ENCODE measurements at regions not wholly inside any gene's neighbourhood (a gene's known extent, or its start where the extent isn't known, plus 50 kb on each side); places are given as distances from the start of the nearest gene placed in this dataset.

- Histone ChIP-seq H2BK5ac (ENCODE audit: low read length) (no peak overlapping the region), H2BK120ac (ENCODE audit: low read depth, low read length) (no peak overlapping the region), H3K4ac (ENCODE audit: low read depth, low read length) (no peak overlapping the region), H3K4me3 (ENCODE audit: low read length) (no peak overlapping the region), H3K36me3 (ENCODE audit: control insufficient read depth, insufficient read depth, low read length) (no peaks in the 10 kb centered on the region), H3K4me1 (ENCODE audit: control insufficient read depth, low read depth, low read length) (no peaks in the 10 kb centered on the region), H4K5ac (ENCODE audit: low read length) (no peak overlapping the region), H3K4me2 (ENCODE audit: low read length) (no peak overlapping the region), H4K8ac (ENCODE audit: low read depth, low read length) (no peak overlapping the region), H3K27ac (ENCODE audit: low read depth, low read length) (no peak overlapping the region), H3K79me2 (ENCODE audit: control insufficient read depth, insufficient read depth, low read length) (no peaks in the 10 kb centered on the region), H3K27me3 (ENCODE audit: insufficient read depth, low read length, poor library complexity) (no peaks in the 10 kb centered on the region), H2AK5ac (ENCODE audit: low read length) (no peak overlapping the region), H3K18ac (ENCODE audit: low read length) (no peak overlapping the region), H2BK15ac (replicated peaks; ENCODE audit: low read depth) (no peak overlapping the region), H3K9ac (ENCODE audit: low read length) (no peak overlapping the region), H3K23ac (ENCODE audit: low read length) (no peak overlapping the region), H3K79me1 (ENCODE audit: low read length) (no peaks in the 10 kb centered on the region), H3K56ac (ENCODE audit: low read length) (no peak overlapping the region)
- DNase-seq: peak; percentile 2
- WGBS (ENCODE audit: extremely low coverage, insufficient coverage, low lambda C conversion rate): no CpG with 5 or more reads among the region's 3 CpGs
These were observed 497.8 kb upstream of the NR2F2 start for GRCh38 chr15:95832668-95833067.

DNA sequence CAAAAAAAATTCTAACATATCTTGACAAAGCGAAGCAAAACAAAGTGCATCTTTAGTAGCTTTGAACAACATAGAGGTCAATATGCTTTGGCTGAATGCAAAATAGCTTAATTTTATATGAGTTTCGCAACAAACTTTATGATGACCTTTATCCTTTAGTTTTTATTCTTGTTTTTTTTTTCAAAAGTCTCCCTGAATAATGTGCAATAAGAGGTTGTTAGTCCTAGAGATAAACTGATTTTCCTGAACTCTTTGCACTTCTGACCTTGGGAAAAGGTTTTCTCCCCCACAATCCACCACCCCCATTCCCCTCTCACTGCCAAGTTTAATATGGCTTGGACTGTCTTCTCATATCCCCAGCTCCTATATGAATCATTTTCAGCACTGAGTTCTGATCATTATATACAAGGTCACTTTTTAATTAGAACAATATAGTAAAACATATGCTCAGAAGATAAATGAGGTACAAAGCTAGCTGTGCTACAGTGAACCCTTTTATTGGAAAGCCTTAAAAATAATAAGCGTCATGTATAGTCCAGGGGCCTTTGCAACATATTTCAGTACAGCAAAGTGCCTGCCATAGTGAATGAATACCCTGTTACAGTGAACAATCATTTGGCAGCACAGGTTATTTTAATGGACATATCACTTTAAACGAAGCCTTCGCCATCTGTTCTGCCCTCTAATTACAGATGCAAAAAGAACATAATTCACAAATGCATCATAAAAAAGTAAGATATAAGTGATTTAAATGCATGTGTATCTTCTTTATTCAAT lies 496.3 kb upstream of the NR2F2 start:
- Histone ChIP-seq H2BK15ac (replicated peaks; ENCODE audit: low read depth) (no peak overlapping the region), H3K4me1 (ENCODE audit: control insufficient read depth, low read depth, low read length) (no peaks in the 10 kb centered on the region), H3K79me2 (ENCODE audit: control insufficient read depth, insufficient read depth, low read length) (no peaks in the 10 kb centered on the region), H3K9ac (ENCODE audit: low read length) (no peak overlapping the region), H3K56ac (ENCODE audit: low read length) (no peak overlapping the region), H3K18ac (ENCODE audit: low read length) (no peak overlapping the region), H3K4ac (ENCODE audit: low read depth, low read length) (no peak overlapping the region), H3K79me1 (ENCODE audit: low read length) (no peaks in the 10 kb centered on the region), H2BK5ac (ENCODE audit: low read length) (no peak overlapping the region), H3K4me2 (ENCODE audit: low read length) (no peak overlapping the region), H3K23ac (ENCODE audit: low read length) (no peak overlapping the region), H2BK120ac (ENCODE audit: low read depth, low read length) (no peak overlapping the region), H4K5ac (ENCODE audit: low read length) (no peak overlapping the region), H2AK5ac (ENCODE audit: low read length) (no peak overlapping the region), H3K27me3 (ENCODE audit: insufficient read depth, low read length, poor library complexity) (no peaks in the 10 kb centered on the region), H4K8ac (ENCODE audit: low read depth, low read length) (no peak overlapping the region), H3K27ac (ENCODE audit: low read depth, low read length) (no peak overlapping the region), H3K4me3 (ENCODE audit: low read length) (no peak overlapping the region), H3K36me3 (ENCODE audit: control insufficient read depth, insufficient read depth, low read length) (no peaks in the 10 kb centered on the region)
- WGBS (ENCODE audit: extremely low coverage, insufficient coverage, low lambda C conversion rate): no CpG with 5 or more reads among the region's 5 CpGs
- DNase-seq: no peak

DNA sequence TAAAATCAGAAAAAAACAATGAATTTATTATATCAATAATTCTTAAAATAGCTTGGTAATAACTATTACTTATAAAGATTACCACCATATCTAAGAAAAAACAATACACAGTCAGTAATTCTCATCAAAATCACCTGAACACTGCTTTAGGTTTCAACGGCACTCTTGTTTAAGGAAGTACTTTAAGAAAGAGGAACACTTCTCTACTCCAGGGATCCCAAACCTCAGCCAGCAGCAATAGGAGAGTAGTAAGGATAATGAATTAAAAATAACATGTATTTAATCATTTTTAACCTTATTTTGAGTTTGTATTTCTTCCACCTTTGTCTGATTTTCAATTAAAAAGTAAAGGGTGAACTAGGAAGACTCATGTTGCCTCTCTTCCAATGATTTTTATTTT lies 494.0 kb upstream of the NR2F2 start:
- Histone ChIP-seq H3K9ac (ENCODE audit: low read length) (no peak overlapping the region), H3K79me2 (ENCODE audit: control insufficient read depth, insufficient read depth, low read length) (no peaks in the 10 kb centered on the region), H3K56ac (ENCODE audit: low read length) (no peak overlapping the region), H3K23ac (ENCODE audit: low read length) (no peak overlapping the region), H3K18ac (ENCODE audit: low read length) (no peak overlapping the region), H2BK15ac (replicated peaks; ENCODE audit: low read depth) (no peak overlapping the region), H2BK120ac (ENCODE audit: low read depth, low read length) (no peak overlapping the region), H3K79me1 (ENCODE audit: low read length) (no peaks in the 10 kb centered on the region), H3K27me3 (ENCODE audit: insufficient read depth, low read length, poor library complexity) (no peaks in the 10 kb centered on the region), H3K4me2 (ENCODE audit: low read length) (no peak overlapping the region), H2AK5ac (ENCODE audit: low read length) (no peak overlapping the region), H3K4me3 (ENCODE audit: low read length) (no peak overlapping the region), H3K4ac (ENCODE audit: low read depth, low read length) (no peak overlapping the region), H3K36me3 (ENCODE audit: control insufficient read depth, insufficient read depth, low read length) (no peaks in the 10 kb centered on the region), H2BK5ac (ENCODE audit: low read length) (no peak overlapping the region), H4K8ac (ENCODE audit: low read depth, low read length) (no peak overlapping the region), H4K5ac (ENCODE audit: low read length) (no peak overlapping the region), H3K4me1 (ENCODE audit: control insufficient read depth, low read depth, low read length) (no peaks in the 10 kb centered on the region), H3K27ac (ENCODE audit: low read depth, low read length) (no peak overlapping the region)
- DNase-seq: no peak
- WGBS (ENCODE audit: extremely low coverage, insufficient coverage, low lambda C conversion rate): no CpG with 5 or more reads among the region's 1 CpG

GRCh38 chr15:95837341-95838004 lies 493.0 kb upstream of the NR2F2 start:
- H2BK5ac ChIP-seq (ENCODE audit: low read length): no peak overlapping the region
- H3K79me1 ChIP-seq (ENCODE audit: low read length): no peaks in the 10 kb centered on the region

DNA sequence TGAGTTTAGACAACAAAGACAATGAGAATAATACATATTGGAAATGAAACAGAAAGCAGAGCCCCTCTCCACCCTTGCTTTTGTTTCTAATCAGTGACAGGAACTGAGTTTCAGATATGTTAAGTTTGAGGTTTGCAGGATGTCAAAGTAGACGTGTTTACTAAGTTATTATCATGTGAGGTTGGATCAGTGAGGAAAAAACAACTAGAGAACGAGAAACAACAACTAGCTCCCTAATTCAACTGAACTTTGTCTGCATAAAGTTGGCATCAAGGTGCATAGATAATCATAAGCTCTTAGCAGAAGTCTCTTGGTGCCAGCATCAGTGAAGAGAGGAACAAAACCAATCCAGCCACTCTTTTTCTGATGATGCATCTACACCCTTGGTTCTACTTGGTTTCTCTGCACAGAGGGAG lies 491.1 kb upstream of the NR2F2 start:
- Histone ChIP-seq H3K27ac (ENCODE audit: low read depth, low read length) (no peak overlapping the region), H3K9ac (ENCODE audit: low read length) (no peak overlapping the region), H3K23ac (ENCODE audit: low read length) (no peak overlapping the region), H3K56ac (ENCODE audit: low read length) (no peak overlapping the region), H3K79me1 (ENCODE audit: low read length) (no peaks in the 10 kb centered on the region), H2BK5ac (ENCODE audit: low read length) (no peak overlapping the region), H3K4ac (ENCODE audit: low read depth, low read length) (no peak overlapping the region), H3K36me3 (ENCODE audit: control insufficient read depth, insufficient read depth, low read length) (no peaks in the 10 kb centered on the region), H2AK5ac (ENCODE audit: low read length) (no peak overlapping the region), H2BK15ac (replicated peaks; ENCODE audit: low read depth) (no peak overlapping the region), H3K18ac (ENCODE audit: low read length) (no peak overlapping the region), H3K4me2 (ENCODE audit: low read length) (no peak overlapping the region), H3K4me3 (ENCODE audit: low read length) (no peak overlapping the region), H3K27me3 (ENCODE audit: insufficient read depth, low read length, poor library complexity) (no peaks in the 10 kb centered on the region), H3K79me2 (ENCODE audit: control insufficient read depth, insufficient read depth, low read length) (no peaks in the 10 kb centered on the region), H4K5ac (ENCODE audit: low read length) (no peak overlapping the region), H3K4me1 (ENCODE audit: control insufficient read depth, low read depth, low read length) (no peaks in the 10 kb centered on the region), H2BK120ac (ENCODE audit: low read depth, low read length) (no peak overlapping the region), H4K8ac (ENCODE audit: low read depth, low read length) (no peak overlapping the region)
- WGBS (ENCODE audit: extremely low coverage, insufficient coverage, low lambda C conversion rate): no CpG with 5 or more reads among the region's 2 CpGs
- DNase-seq: no peak

More at GRCh38 chr15:95837341-95838004, 493.0 kb upstream of the NR2F2 start:
- H2BK120ac ChIP-seq (ENCODE audit: low read depth, low read length): no peak overlapping the region
- no peak overlapping the region for H3K4ac ChIP-seq (ENCODE audit: low read depth, low read length)
- H3K18ac ChIP-seq (ENCODE audit: low read length): no peak overlapping the region
- no peaks in the 10 kb centered on the region for H3K27me3 ChIP-seq (ENCODE audit: insufficient read depth, low read length, poor library complexity)
- H3K4me2 ChIP-seq (ENCODE audit: low read length): no peak overlapping the region
- no peak overlapping the region for H3K9ac ChIP-seq (ENCODE audit: low read length)
- no peak overlapping the region for H3K23ac ChIP-seq (ENCODE audit: low read length)
- H3K4me1 ChIP-seq (ENCODE audit: control insufficient read depth, low read depth, low read length): no peaks in the 10 kb centered on the region
- no peak overlapping the region for H4K8ac ChIP-seq (ENCODE audit: low read depth, low read length)
- no peak overlapping the region for H2AK5ac ChIP-seq (ENCODE audit: low read length)
- H4K5ac ChIP-seq (ENCODE audit: low read length): no peak overlapping the region
- H3K4me3 ChIP-seq (ENCODE audit: low read length): no peak overlapping the region
- no peaks in the 10 kb centered on the region for H3K79me2 ChIP-seq (ENCODE audit: control insufficient read depth, insufficient read depth, low read length)
- no peaks in the 10 kb centered on the region for H3K36me3 ChIP-seq (ENCODE audit: control insufficient read depth, insufficient read depth, low read length)
- no peak for DNase-seq
- H3K56ac ChIP-seq (ENCODE audit: low read length): no peak overlapping the region
- H2BK15ac ChIP-seq (replicated peaks; ENCODE audit: low read depth): no peak overlapping the region
- H3K27ac ChIP-seq (ENCODE audit: low read depth, low read length): no peak overlapping the region
- no CpG with 5 or more reads among the region's 4 CpGs for WGBS (ENCODE audit: extremely low coverage, insufficient coverage, low lambda C conversion rate)
